PFSK-1 (cell line): ENCODE measurements at regions not wholly inside any gene's neighbourhood (a gene's known extent, or its start where the extent isn't known, plus 50 kb on each side); places are given as distances from the start of the nearest gene placed in this dataset.

Experiments
- FOXP2 ChIP-seq: optimal IDR thresholded peaks from 2 replicates; pipeline ENCODE3; 2011; ENCODE audit warnings: borderline replicate concordance, control low read depth, inconsistent platforms; ENCODE audit not compliant: insufficient read depth; ENCODE audit errors: extremely low read length, extremely low read depth
- POLR2AphosphoS5 ChIP-seq: IDR thresholded peaks from 2 replicates; pipeline ENCODE4 v1.6.1; 2012; ENCODE audit warnings: low read depth, mild to moderate bottlenecking, control low read depth, low read length, moderate library complexity
- REST ChIP-seq, 2 experiments: IDR thresholded peaks; 2 replicates each; pipeline versions ENCODE4 v1.6.1 to v1.8.0; 2011 to 2012; ENCODE audit warnings: low read depth in 2 of 2, low read length in 2 of 2, control low read depth in 1 of 2, inconsistent platforms in 1 of 2, mild to moderate bottlenecking in 1 of 2, moderate library complexity in 1 of 2; ENCODE audit not compliant: insufficient read depth in 1 of 2
- SIN3A ChIP-seq: IDR thresholded peaks from 2 replicates; pipeline ENCODE4 v1.6.1; 2012; ENCODE audit warnings: mild to moderate bottlenecking, low read length, moderate library complexity, borderline replicate concordance; ENCODE audit not compliant: insufficient read depth
- TAF1 ChIP-seq: IDR thresholded peaks from 2 replicates; pipeline ENCODE4 v1.6.1; 2012; ENCODE audit warnings: low read length, control low read depth, borderline replicate concordance; ENCODE audit not compliant: insufficient read depth

DNA sequence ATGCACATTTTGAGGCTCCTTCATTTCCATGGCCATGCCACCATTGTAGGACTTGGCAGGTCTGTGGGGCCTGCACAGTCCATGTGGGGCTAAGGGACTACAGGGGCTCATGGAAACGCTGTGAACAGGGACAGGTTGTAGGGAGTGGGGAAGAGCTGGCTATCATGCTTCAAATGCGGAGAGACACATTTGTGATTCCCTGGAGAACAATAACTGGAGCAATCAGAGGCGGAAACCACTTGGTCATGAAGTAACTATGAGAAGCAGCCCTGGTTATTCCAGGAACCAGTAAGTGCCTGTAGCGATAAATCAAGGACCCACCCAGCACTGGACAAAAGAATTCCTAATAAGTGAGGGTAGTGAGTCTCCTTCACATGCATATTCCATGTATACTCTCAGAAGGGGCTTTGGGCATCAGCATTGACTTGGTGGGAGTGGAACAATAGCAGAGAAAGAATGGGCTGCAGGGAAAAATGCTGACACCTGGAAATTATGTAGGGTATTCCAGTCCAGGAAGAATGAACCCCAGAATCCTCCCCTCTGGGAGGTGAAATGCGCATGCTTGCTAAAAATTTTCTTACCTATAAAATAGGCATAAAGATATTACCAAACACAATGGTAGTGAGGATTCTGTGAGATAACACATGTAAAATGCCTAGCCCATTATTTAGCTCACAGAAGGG is 251.4 kb upstream of the ROPN1 start:
- no peak for TF ChIP-seq REST (IDR thresholded peaks at IDR 0.05; ENCODE audit: insufficient read depth in 1 of 2, low read depth in 2 of 2, low read length in 2 of 2)
- no peak for TF ChIP-seq SIN3A
- TF ChIP-seq POLR2AphosphoS5 = no peak
- TF ChIP-seq TAF1 = no peak
- no peak for TF ChIP-seq FOXP2
